ENCODE measurements at regions not wholly inside any gene's neighbourhood (a gene's known extent, or its start where the extent isn't known, plus 50 kb on each side); places are given as distances from the start of the nearest gene placed in this dataset.
"Not testable (repeated sequence)": the region's sequence is repeated elsewhere in the genome, so short reads cannot be mapped to it uniquely, and the experiment has no call there.

DNA sequence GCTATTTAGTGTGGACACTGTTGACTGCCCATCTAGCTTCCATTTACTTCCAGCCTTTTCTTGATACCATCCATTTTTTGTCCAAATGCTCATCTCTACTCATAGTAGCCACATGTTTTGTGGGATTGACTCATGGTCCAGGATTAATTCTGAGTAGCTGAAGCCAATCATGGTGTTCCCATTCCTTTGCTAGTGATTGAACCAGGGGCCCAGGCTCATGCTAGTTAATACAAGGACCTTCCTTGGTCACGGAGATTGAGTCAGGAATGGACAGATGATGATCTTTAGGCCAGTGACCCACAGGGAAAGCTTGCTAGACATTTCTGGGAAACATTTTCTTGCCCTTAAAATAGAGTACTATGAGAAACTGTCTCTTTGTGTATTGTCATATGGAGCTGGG lies 272.9 kb upstream of the RIOK2 start:
- in situ Hi-C loops (cut with HindIII; ENCODE audit: low pct_ligation_motif_present, low pct_unique_long_range_greater_than_20kb, low sequenced_read_pairs), result no loop called here
- no peak for DNase-seq

- DNase-seq, result no peak
- in situ Hi-C loops (cut with HindIII; ENCODE audit: low pct_ligation_motif_present, low pct_unique_long_range_greater_than_20kb, low sequenced_read_pairs), result no loop called here
Observed at GRCh38 chr5:97458851-97459250, 275.8 kb upstream of the RIOK2 start.

GRCh38 chr5:97471951-97472350 lies 288.9 kb upstream of the RIOK2 start:
- no peak for DNase-seq
- in situ Hi-C loops (cut with HindIII; ENCODE audit: low pct_ligation_motif_present, low pct_unique_long_range_greater_than_20kb, low sequenced_read_pairs), result no loop called here

GRCh38 chr5:97475847-97476246 lies 292.8 kb upstream of the RIOK2 start:
- no peak for DNase-seq
- in situ Hi-C loops (cut with HindIII; ENCODE audit: low pct_ligation_motif_present, low pct_unique_long_range_greater_than_20kb, low sequenced_read_pairs), result no loop called here

DNA sequence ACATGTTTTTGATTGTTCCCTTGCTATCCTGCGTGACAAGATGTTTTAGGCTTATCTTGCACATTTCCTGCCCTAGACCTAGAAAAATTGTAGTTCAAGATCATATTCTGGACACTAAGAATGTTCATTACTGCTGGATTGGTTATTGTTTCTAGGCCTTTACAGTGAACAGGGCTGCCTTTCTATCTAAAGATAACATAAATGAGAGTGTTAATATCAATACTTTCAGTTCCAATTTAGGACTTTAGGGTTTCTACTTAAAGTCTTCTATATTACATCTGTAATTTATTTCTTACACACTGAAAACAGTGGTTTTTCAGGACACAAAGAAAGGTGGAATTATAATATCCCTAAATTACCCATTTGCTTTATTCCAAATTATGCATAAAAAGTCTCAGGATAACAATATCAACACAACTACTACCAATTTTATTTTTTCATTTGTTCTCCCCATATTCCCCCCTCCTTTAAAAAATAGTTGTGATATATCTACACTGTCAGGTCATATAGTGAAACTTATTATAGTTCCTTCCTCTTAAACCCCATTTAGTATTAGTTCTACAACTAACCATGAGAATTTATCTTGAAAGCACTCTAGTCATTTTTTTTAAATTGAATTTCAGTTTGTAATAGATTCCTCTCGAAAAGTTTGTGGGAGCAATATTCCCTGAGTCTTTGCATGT lies 293.9 kb upstream of the RIOK2 start:
- no peak for DNase-seq
- in situ Hi-C loops (cut with HindIII; ENCODE audit: low pct_ligation_motif_present, low pct_unique_long_range_greater_than_20kb, low sequenced_read_pairs), result no loop called here

DNA sequence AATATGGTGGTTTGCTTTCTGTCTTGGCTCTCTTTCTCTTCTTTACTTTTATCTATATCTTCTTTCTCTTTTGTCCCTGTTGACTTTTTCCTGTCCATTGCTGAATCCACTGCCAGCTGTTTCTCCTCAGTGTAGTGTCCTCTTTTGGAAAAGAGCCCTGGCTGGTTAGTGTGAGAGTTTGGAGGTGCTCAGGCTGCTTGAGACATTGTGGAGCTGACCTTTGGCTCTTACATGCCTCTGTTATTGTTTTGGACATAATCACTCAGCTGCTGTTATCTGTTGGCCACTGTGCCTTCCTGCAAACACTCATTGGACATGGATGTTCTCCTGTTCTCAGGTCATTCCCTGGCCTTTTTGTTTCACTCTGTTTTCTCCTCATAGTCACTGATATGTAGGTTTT lies 295.4 kb upstream of the RIOK2 start:
- in situ Hi-C loops (cut with HindIII; ENCODE audit: low pct_ligation_motif_present, low pct_unique_long_range_greater_than_20kb, low sequenced_read_pairs), result no loop called here
- no peak for DNase-seq

- in situ Hi-C loops (cut with HindIII; ENCODE audit: low pct_ligation_motif_present, low pct_unique_long_range_greater_than_20kb, low sequenced_read_pairs), result no loop called here
- no peak for DNase-seq
Observed at GRCh38 chr5:97480313-97480712, 297.3 kb upstream of the RIOK2 start.

GRCh38 chr5:97488126-97488668 lies 305.1 kb upstream of the RIOK2 start:
- in situ Hi-C loops (cut with HindIII; ENCODE audit: low pct_ligation_motif_present, low pct_unique_long_range_greater_than_20kb, low sequenced_read_pairs), result no loop called here
- no peak for DNase-seq

DNA sequence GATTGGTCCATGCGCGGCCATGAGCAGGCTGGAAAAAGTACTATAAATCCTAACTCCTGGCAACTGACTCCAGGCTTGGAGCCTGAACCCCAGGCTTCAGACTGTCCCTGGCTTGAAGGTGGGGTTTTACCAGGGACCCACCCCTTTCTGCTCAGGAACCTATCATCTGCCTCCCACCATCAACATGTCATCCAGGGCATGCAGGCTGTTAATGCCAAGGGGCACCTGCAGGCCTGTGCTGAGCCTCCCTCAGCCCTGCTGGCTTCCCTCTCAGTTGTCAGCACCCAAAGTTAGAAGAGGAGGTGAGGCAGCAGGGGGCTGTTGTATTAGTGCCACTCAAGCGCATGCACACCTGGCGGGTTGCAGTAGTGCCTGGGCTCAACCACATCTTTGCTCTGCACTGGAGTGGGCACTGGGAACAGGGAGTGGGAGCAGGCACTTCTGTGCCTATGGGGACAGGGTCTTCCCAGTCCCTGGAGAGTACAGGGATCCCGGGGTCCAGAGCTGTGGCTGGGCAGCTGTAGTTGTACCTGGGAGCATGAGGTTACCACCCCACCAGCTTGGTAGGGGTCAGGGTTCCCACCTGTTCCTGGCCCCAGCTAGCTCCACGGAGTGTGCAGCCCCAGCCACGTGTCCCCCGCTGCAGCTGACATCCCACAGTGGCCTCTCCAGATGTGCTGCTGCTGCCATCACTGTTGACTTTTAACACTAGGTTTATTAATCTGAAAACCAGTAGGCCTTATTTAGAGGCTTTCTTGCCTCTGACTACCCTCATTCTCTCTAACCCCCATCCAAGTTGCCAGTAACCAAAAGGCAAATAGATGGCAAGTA lies 306.2 kb upstream of the RIOK2 start:
- in situ Hi-C loops (cut with HindIII; ENCODE audit: low pct_ligation_motif_present, low pct_unique_long_range_greater_than_20kb, low sequenced_read_pairs), result no loop called here
- no peak for DNase-seq

GRCh38 chr5:97494465-97494864 lies 311.4 kb upstream of the RIOK2 start:
- in situ Hi-C loops (cut with HindIII; ENCODE audit: low pct_ligation_motif_present, low pct_unique_long_range_greater_than_20kb, low sequenced_read_pairs), result no loop called here
- no peak for DNase-seq

GRCh38 chr5:97495301-97495700 lies 312.3 kb upstream of the RIOK2 start:
- in situ Hi-C loops (cut with HindIII; ENCODE audit: low pct_ligation_motif_present, low pct_unique_long_range_greater_than_20kb, low sequenced_read_pairs), result no loop called here
- no peak for DNase-seq

GRCh38 chr5:97496037-97496436 lies 313.0 kb upstream of the RIOK2 start:
- in situ Hi-C loops (cut with HindIII; ENCODE audit: low pct_ligation_motif_present, low pct_unique_long_range_greater_than_20kb, low sequenced_read_pairs), result no loop called here
- no peak for DNase-seq

DNA sequence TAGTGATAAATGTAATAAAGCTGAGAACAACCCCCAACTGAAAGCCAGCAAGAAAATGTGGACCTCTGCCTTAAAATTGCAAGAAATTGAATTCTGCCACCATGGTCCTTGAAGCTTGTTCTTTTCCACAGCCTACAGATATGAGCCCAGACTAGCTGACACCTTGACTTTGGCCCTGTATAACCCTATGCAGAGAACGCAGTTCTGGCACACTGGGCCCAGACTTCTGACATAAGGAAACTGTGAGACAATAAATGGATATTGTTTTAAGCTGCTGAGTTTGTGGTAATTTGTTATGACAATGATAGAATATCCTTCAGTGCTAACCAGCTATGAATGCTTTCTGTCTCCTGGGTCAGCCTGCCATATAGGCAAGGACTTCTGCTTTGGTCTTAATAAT lies 315.6 kb upstream of the RIOK2 start:
- in situ Hi-C loops (cut with HindIII; ENCODE audit: low pct_ligation_motif_present, low pct_unique_long_range_greater_than_20kb, low sequenced_read_pairs), result no loop called here
- DNase-seq, result no peak

GRCh38 chr5:97499605-97500004 lies 316.6 kb upstream of the RIOK2 start:
- in situ Hi-C loops (cut with HindIII; ENCODE audit: low pct_ligation_motif_present, low pct_unique_long_range_greater_than_20kb, low sequenced_read_pairs), result no loop called here
- no peak for DNase-seq

GRCh38 chr5:97501286-97501964 lies 318.4 kb upstream of the RIOK2 start:
- in situ Hi-C loops (cut with HindIII; ENCODE audit: low pct_ligation_motif_present, low pct_unique_long_range_greater_than_20kb, low sequenced_read_pairs), result no loop called here
- no peak for DNase-seq

DNA sequence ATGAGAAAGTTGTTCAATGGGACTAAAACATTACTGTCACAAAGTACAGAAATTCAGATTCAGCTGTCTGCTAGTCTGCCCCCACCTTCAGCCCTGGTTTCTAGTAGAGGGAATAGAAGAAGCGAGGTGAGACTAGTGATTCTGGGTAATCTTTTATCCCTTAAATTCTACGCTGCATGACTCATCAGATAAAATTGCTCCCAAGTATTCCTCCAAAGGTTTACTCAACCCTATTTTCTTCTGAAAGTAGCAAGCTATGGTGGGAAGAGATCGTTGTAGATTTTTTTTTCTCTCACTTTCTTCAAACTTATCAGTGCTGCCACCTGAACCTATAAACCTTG lies 318.9 kb upstream of the RIOK2 start:
- DNase-seq, result peak; percentile 7
- in situ Hi-C loops (cut with HindIII; ENCODE audit: low pct_ligation_motif_present, low pct_unique_long_range_greater_than_20kb, low sequenced_read_pairs), result no loop called here

DNA sequence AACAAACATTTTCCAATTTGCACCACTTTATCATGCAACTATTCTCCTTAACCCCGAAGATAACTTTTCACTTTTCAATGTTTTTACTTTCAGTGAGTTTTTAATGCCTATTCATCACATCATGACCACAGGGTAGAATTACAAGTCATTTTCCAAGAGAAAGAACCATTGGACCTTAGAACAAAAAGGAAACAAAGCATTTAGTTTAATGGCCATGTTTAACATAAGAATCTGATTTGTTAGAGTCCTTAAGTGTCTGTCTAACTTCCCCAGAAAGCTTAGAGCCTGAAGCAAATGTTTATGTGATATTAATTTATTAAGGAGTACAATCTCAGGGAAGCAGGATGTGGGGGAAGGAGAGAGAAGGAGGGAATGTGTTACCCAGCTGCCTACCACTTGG lies 325.8 kb upstream of the RIOK2 start:
- no peak for DNase-seq
- in situ Hi-C loops (cut with HindIII; ENCODE audit: low pct_ligation_motif_present, low pct_unique_long_range_greater_than_20kb, low sequenced_read_pairs), result no loop called here

DNA sequence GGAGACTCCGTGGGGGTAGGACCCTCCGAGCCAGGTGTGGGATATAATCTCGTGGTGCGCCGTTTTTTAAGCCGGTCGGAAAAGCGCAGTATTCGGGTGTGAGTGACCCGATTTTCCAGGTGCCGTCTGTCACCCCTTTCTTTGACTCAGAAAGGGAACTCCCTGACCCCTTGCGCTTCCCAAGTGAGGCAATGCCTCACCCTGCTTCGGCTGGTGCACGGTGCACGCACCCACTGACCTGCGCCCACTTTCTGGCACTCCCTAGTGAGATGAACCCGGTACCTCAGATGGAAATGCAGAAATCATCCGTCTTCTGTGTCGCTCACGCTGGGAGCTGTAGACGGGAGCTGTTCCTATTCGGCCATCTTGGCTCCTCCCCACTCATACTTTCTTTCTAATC lies 336.5 kb upstream of the RIOK2 start:
- DNase-seq; in situ Hi-C loops (cut with HindIII; ENCODE audit: low pct_ligation_motif_present, low pct_unique_long_range_greater_than_20kb, low sequenced_read_pairs): not testable (repeated sequence)

DNA sequence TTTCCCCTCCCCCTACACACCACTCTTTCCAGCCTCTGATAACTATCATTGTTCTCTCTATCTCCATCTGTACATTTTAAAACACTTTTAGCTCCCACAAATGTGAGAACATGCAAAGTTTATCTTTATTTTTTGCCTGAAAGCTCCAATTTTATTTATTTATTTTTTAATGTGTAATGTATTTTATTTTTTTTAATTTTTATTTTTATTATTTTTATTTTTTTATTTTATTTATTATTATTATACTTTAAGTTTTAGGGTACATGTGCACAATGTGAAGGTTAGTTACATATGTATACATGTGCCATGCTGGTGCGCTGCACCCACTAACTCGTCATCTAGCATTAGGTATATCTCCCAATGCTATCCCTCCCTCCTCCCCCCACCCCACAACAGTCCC lies 340.3 kb upstream of the RIOK2 start:
- in situ Hi-C loops (cut with HindIII; ENCODE audit: low pct_ligation_motif_present, low pct_unique_long_range_greater_than_20kb, low sequenced_read_pairs); DNase-seq: not testable (repeated sequence)
